DND-41 (cell line): ENCODE measurements at regions not wholly inside any gene's neighbourhood (a gene's known extent, or its start where the extent isn't known, plus 50 kb on each side); places are given as distances from the start of the nearest gene placed in this dataset.
"Not testable (repeated sequence)": the region's sequence is repeated elsewhere in the genome, so short reads cannot be mapped to it uniquely, and the experiment has no call there.

Experiments
- ATAC-seq: fragments of 200-7000 bp; cut with Tn5 transposase; 3 replicates; pipeline ENCODE4 v1.9.1; 2021; ENCODE audit warnings: low read depth; ENCODE audit not compliant: insufficient read depth
- DNase-seq: peaks from one replicate; pipeline ENCODE4 v3.0.0-alpha.2; 2020
- H2AFZ ChIP-seq: 2 replicates; pipeline ENCODE4 v1.6.0; 2012; ENCODE audit warnings: low read depth, low read length
- H3K27ac ChIP-seq: 2 replicates; pipeline ENCODE4 v1.5.1; 2012; ENCODE audit warnings: low read length, inconsistent platforms
- H3K27me3 ChIP-seq: fragments of 200-600 bp; sonication (generic); 2 replicates; pipeline ENCODE4 v1.6.0; 2012; ENCODE audit warnings: low read length, mild to moderate bottlenecking, inconsistent platforms; ENCODE audit not compliant: insufficient read depth, poor library complexity
- H3K36me3 ChIP-seq: 2 replicates; pipeline ENCODE4 v1.5.1; 2012; ENCODE audit warnings: low read length, inconsistent platforms; ENCODE audit not compliant: insufficient read depth
- H3K4me1 ChIP-seq: 2 replicates; pipeline ENCODE4 v1.5.1; 2012; ENCODE audit warnings: mild to moderate bottlenecking, low read length; ENCODE audit not compliant: insufficient read depth
- H3K4me2 ChIP-seq: 2 replicates; pipeline ENCODE4 v1.6.0; 2012; ENCODE audit warnings: mild to moderate bottlenecking, moderate library complexity, low read length, inconsistent platforms; ENCODE audit not compliant: insufficient read depth
- H3K4me3 ChIP-seq, 2 experiments: fragments of 200-600 bp in 1 of 2; shearing (Covaris generic) in 1 of 2; 2 replicates each; pipeline ENCODE4 v1.5.1; 2012 to 2016; ENCODE audit warnings: inconsistent platforms in 2 of 2, low read length in 2 of 2, mild to moderate bottlenecking in 2 of 2, low read depth in 1 of 2, moderate library complexity in 1 of 2
- H3K79me2 ChIP-seq: 2 replicates; pipeline ENCODE4 v1.6.0; 2012; ENCODE audit warnings: low read length, inconsistent platforms; ENCODE audit not compliant: insufficient read depth
- H3K9ac ChIP-seq: 2 replicates; pipeline ENCODE4 v1.6.0; 2012; ENCODE audit warnings: low read depth, mild to moderate bottlenecking, inconsistent platforms, low read length, moderate library complexity
- H3K9me3 ChIP-seq: 2 replicates; pipeline ENCODE4 v1.5.1; 2012; ENCODE audit warnings: low read length, moderate library complexity, mild to moderate bottlenecking, inconsistent platforms; ENCODE audit not compliant: insufficient read depth, severe bottlenecking
- H4K20me1 ChIP-seq: 2 replicates; pipeline ENCODE4 v1.6.0; 2012; ENCODE audit warnings: low read length; ENCODE audit not compliant: insufficient read depth
- EZH2 ChIP-seq: IDR thresholded peaks from 3 replicates; pipeline ENCODE4 v1.6.1; 2012; ENCODE audit warnings: borderline replicate concordance, low read depth, mild to moderate bottlenecking, moderate library complexity, low read length, inconsistent platforms; ENCODE audit not compliant: severe bottlenecking
- TF ChIP-seq, protein P1 (sequence below): IDR thresholded peaks from 2 replicates; pipeline ENCODE4 v1.5.1; 2012; ENCODE audit warnings: borderline replicate concordance, low read length, moderate library complexity, mild to moderate bottlenecking; ENCODE audit not compliant: poor library complexity, severe bottlenecking; ENCODE audit errors: extremely low read depth

DNA sequence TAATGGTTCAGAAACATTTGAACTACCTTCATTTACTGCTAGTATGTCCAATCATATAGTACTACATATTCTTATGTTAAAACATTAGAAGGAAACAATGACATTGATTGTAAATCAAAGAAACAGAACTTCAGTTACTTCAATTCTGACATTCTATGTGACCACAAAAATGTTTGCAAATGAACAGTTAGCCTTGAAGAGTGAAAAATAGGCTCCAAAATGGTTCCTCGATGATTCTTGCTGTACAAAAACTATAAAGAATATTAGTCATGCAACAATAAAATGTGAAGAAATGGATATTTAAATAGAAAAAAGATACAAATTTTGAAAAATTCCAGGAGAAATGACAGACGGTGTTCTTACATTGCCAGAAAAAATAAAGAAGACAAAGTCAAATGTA is 686.9 kb downstream of the BCKDHB start:
- H3K27me3 ChIP-seq, result no peaks in the 10 kb centered on the region
- no peak overlapping the region for H3K9ac ChIP-seq
- H3K36me3 ChIP-seq, result no peaks in the 10 kb centered on the region
- DNase-seq (no peak), ATAC-seq (no peak)
- no peaks in the 10 kb centered on the region for H3K4me1 ChIP-seq
- TF ChIP-seq, protein P1, sequence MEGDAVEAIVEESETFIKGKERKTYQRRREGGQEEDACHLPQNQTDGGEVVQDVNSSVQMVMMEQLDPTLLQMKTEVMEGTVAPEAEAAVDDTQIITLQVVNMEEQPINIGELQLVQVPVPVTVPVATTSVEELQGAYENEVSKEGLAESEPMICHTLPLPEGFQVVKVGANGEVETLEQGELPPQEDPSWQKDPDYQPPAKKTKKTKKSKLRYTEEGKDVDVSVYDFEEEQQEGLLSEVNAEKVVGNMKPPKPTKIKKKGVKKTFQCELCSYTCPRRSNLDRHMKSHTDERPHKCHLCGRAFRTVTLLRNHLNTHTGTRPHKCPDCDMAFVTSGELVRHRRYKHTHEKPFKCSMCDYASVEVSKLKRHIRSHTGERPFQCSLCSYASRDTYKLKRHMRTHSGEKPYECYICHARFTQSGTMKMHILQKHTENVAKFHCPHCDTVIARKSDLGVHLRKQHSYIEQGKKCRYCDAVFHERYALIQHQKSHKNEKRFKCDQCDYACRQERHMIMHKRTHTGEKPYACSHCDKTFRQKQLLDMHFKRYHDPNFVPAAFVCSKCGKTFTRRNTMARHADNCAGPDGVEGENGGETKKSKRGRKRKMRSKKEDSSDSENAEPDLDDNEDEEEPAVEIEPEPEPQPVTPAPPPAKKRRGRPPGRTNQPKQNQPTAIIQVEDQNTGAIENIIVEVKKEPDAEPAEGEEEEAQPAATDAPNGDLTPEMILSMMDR, result no peak
- no peak for TF ChIP-seq EZH2
- no peaks in the 10 kb centered on the region for H4K20me1 ChIP-seq
- H3K27ac ChIP-seq, result no peak overlapping the region
- H3K4me2 ChIP-seq, result no peak overlapping the region
- no peaks in the 10 kb centered on the region for H3K79me2 ChIP-seq
- no peak overlapping the region for H3K4me3 ChIP-seq
- peaks cover 2% of the 10 kb centered on the region for H3K9me3 ChIP-seq
- no peak overlapping the region for H2AFZ ChIP-seq

DNA sequence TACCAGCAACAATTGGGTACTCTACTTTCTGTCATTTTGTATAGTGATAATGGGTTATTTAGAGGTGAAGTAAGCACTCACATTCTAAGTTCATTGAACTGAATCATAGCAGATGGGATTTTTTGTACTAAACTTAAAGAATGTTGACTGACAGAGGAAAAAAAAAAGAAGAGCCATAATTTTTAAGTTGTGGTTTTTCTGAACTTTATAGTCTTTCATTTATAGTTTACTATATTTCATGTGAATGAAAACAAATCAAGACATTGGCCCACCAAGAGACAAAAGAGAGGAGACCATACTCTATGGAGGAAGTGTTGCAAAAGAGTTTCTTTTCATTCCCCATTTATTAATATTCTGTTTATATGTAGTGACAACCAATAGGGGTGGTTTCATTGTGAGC is 685.7 kb downstream of the BCKDHB start:
- Histone ChIP-seq H3K4me2 (no peak overlapping the region), H3K79me2 (no peaks in the 10 kb centered on the region), H3K36me3 (no peaks in the 10 kb centered on the region), H3K27ac (no peak overlapping the region), H3K4me3 (no peak overlapping the region), H3K9me3 (peaks cover 2% of the 10 kb centered on the region), H3K9ac (no peak overlapping the region), H3K4me1 (no peaks in the 10 kb centered on the region), H3K27me3 (no peaks in the 10 kb centered on the region), H2AFZ (no peak overlapping the region), H4K20me1 (no peaks in the 10 kb centered on the region)
- TF ChIP-seq EZH2, result no peak
- TF ChIP-seq, protein P1, result no peak
- ATAC-seq (no peak), DNase-seq (no peak)

DNA sequence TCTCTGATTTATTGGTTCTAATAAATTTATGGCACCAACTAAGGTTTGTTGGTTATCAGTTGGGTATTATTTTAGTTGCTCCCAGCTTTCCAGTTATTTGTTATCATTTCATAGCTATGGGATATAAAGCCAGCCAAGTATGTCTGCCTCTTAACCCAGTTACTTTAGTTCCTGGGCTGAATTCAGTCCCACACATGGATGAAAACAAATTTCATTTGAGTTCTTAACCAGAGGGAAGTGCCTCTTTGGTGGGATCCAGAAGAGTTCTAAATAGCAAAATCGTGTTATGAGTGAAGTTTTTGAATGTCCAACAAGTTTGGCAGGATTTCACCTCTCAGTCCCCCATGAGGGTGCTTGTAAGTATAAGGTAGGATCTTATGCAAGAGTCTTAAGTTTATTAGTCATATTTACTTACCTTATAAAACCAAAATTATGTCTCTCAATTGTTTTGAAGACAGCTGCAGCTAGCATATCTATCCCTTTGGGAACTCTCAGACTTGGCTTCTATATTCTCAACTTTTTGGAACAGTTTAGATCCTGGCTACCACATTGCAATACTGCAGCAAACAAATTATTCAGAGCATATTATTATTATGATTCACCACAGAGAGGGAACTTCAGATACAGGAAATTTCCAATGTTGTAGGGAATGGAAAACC is 683.6 kb downstream of the BCKDHB start:
- no peak for ATAC-seq
- no peak overlapping the region for H2AFZ ChIP-seq

DNA sequence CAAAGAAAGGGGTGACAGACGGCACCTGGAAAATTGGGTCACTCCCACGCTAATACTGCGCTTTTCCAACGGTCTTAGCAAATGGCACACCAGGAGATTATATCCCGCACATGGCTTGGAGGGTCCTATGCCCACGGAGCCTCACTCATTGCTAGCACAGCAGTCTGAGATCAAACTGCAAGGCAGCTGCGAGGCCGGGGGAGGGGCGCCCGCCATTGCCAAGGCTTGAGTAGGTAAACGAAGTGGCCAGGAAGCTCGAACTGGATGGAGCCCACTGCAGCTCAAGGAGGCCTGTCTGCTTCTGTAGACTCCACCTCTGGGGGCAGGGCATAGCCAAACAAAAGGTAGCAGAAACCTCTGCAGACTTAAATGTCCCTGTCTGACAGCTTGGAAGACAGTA is 676.8 kb downstream of the BCKDHB start:
- not testable (repeated sequence) for H3K36me3 ChIP-seq, ATAC-seq, H3K4me1 ChIP-seq, H3K9me3 ChIP-seq, H2AFZ ChIP-seq, H3K9ac ChIP-seq, H3K4me2 ChIP-seq, H3K27me3 ChIP-seq, H3K27ac ChIP-seq, H3K79me2 ChIP-seq, H4K20me1 ChIP-seq, DNase-seq, H3K4me3 ChIP-seq

More for the DNA sequence above, 683.6 kb downstream of the BCKDHB start:
- Histone ChIP-seq H3K9ac (no peak overlapping the region), H3K4me3 (no peak overlapping the region), H3K27me3 (no peaks in the 10 kb centered on the region), H4K20me1 (no peaks in the 10 kb centered on the region), H3K36me3 (no peaks in the 10 kb centered on the region), H3K27ac (no peak overlapping the region), H3K4me2 (no peak overlapping the region), H3K79me2 (no peaks in the 10 kb centered on the region), H3K9me3 (peaks cover 2% of the 10 kb centered on the region), H3K4me1 (no peaks in the 10 kb centered on the region)
- TF ChIP-seq, protein P1, result no peak
- no peak for TF ChIP-seq EZH2
- DNase-seq, result no peak
